Type B pancreatic cell (in vitro differentiated cells): ENCODE measurements at regions not wholly inside any gene's neighbourhood (a gene's known extent, or its start where the extent isn't known, plus 50 kb on each side); places are given as distances from the start of the nearest gene placed in this dataset.
"Not testable (repeated sequence)": the region's sequence is repeated elsewhere in the genome, so short reads cannot be mapped to it uniquely, and the experiment has no call there.

Source experiments
- DNase-seq: peaks from one replicate; pipeline ENCODE4 v3.0.0; 2021; ENCODE audit warnings: mixed read lengths; ENCODE audit not compliant: unreplicated experiment; ENCODE audit errors: extremely low spot score
- H3K27ac Mint-ChIP-seq: 2 replicates; pipeline ENCODE4 v1.8.0; 2021; ENCODE audit warnings: mild to moderate bottlenecking, mixed read lengths
- H3K27me3 Mint-ChIP-seq: 2 replicates; pipeline ENCODE4 v1.8.0; 2021; ENCODE audit warnings: mixed read lengths
- H3K36me3 Mint-ChIP-seq: 2 replicates; pipeline ENCODE4 v1.8.0; 2021; ENCODE audit warnings: mixed read lengths
- H3K4me1 Mint-ChIP-seq: one replicate; pipeline ENCODE4 v1.8.0; 2021; ENCODE audit warnings: mixed read lengths; ENCODE audit not compliant: unreplicated experiment
- H3K4me3 Mint-ChIP-seq: 2 replicates; pipeline ENCODE4 v1.8.0; 2021; ENCODE audit warnings: mild to moderate bottlenecking, mixed read lengths
- H3K9me3 Mint-ChIP-seq: 2 replicates; pipeline ENCODE4 v1.8.0; 2021; ENCODE audit warnings: mixed read lengths
- TF ChIP-seq, protein P1 (sequence below): fragments of 200-600 bp; sonication (generic); conservative IDR thresholded peaks from 2 replicates; pipeline ENCODE4 v1.5.0; 2021; ENCODE audit warnings: antibody characterized with exemption, mild to moderate bottlenecking

DNA sequence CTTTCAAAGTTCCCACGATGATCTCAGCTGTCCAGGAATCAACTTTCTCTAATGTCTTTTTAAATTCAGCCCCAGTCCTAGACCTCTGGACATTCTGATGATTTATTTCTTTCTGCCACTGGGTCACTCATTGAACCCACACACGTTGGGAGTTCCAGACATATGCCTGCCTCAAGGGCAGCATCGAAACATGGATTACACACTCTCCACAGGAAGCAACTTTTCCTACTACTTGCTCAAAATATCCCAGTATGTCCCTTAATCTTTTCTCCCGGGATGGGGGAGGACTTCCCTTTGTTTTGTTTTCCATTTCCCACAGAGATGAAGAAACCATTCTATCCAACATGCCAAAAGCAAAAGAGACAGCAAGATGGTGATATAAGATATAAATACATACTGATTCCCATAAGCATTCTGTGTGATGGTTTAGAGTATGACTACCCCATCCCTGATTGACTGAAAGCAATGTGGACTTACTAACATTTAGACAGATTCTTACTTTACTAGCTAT is 79.8 kb upstream of the PPARGC1A start:
- Mint-ChIP-seq H3K9me3 (no peaks in the 10 kb centered on the region), H3K27ac (no peak overlapping the region), H3K4me1 (peaks cover 6% of the 10 kb centered on the region), H3K27me3 (no peaks in the 10 kb centered on the region), H3K4me3 (peak overlapping the region; percentile 5), H3K36me3 (no peaks in the 10 kb centered on the region)
- DNase-seq: no peak
- TF ChIP-seq, protein P1, sequence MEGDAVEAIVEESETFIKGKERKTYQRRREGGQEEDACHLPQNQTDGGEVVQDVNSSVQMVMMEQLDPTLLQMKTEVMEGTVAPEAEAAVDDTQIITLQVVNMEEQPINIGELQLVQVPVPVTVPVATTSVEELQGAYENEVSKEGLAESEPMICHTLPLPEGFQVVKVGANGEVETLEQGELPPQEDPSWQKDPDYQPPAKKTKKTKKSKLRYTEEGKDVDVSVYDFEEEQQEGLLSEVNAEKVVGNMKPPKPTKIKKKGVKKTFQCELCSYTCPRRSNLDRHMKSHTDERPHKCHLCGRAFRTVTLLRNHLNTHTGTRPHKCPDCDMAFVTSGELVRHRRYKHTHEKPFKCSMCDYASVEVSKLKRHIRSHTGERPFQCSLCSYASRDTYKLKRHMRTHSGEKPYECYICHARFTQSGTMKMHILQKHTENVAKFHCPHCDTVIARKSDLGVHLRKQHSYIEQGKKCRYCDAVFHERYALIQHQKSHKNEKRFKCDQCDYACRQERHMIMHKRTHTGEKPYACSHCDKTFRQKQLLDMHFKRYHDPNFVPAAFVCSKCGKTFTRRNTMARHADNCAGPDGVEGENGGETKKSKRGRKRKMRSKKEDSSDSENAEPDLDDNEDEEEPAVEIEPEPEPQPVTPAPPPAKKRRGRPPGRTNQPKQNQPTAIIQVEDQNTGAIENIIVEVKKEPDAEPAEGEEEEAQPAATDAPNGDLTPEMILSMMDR: no peak

DNA sequence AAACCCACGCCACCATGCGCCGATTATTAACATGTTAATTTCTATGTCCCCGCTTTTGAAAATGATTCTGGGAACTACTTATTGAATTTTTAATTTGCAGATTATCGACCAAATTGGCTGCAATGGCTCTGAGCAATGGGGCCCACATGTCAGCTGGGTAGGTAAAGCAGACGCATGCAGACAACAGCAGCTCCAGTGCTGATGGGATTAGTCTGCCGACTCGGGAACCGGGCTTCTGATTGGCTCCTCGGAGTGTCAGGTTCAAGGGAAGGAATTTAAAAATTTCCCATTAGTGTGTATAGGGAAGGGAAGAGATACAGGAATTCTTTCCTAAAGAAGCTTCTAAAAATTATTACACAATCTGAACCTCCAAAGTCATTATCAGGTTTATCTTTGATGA is 77.4 kb upstream of the PPARGC1A start:
- DNase-seq: no peak
- Mint-ChIP-seq H3K27me3 (no peaks in the 10 kb centered on the region), H3K36me3 (no peaks in the 10 kb centered on the region), H3K9me3 (no peaks in the 10 kb centered on the region), H3K27ac (no peak overlapping the region), H3K4me1 (peaks cover 6% of the 10 kb centered on the region), H3K4me3 (no peak overlapping the region)
- TF ChIP-seq, protein P1: no peak

- Mint-ChIP-seq H3K4me1 (peaks cover 6% of the 10 kb centered on the region), H3K9me3 (no peaks in the 10 kb centered on the region), H3K27ac (no peak overlapping the region), H3K27me3 (no peaks in the 10 kb centered on the region), H3K4me3 (no peak overlapping the region), H3K36me3 (no peaks in the 10 kb centered on the region)
- TF ChIP-seq, protein P1: peak; percentile 55
- DNase-seq: no peak
Measured at GRCh38 chr4:23966725-23967124, 76.9 kb upstream of the PPARGC1A start.

- H3K27me3 Mint-ChIP-seq: no peaks in the 10 kb centered on the region
- H3K9me3 Mint-ChIP-seq: no peaks in the 10 kb centered on the region
- no peaks in the 10 kb centered on the region for H3K4me1 Mint-ChIP-seq
- H3K36me3 Mint-ChIP-seq: no peaks in the 10 kb centered on the region
- DNase-seq: no peak
- no peak overlapping the region for H3K27ac Mint-ChIP-seq
- TF ChIP-seq, protein P1: no peak
- H3K4me3 Mint-ChIP-seq: no peak overlapping the region
Measured at GRCh38 chr4:23962462-23962861, 72.6 kb upstream of the PPARGC1A start.

DNA sequence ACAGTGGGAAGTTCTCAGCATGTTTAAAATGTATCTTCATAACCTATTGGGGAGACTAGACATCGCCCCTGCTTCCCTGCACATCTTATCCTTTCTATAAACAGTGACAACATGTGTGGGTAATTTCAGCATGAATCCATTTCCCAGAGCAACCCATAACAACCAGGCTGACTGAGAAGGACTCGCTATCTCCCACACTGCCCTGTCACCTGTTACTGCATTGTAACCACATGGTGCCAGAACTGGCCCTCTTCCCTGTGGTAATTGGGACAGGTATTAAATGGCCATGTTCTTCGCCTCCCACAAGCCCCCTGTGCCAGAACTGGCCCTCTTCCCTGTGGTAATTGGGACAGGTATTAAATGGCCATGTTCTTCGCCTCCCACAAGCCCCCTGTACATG is 71.5 kb upstream of the PPARGC1A start:
- not testable (repeated sequence) for H3K4me3 Mint-ChIP-seq, H3K27ac Mint-ChIP-seq, H3K27me3 Mint-ChIP-seq, H3K36me3 Mint-ChIP-seq, H3K4me1 Mint-ChIP-seq, DNase-seq, H3K9me3 Mint-ChIP-seq

DNA sequence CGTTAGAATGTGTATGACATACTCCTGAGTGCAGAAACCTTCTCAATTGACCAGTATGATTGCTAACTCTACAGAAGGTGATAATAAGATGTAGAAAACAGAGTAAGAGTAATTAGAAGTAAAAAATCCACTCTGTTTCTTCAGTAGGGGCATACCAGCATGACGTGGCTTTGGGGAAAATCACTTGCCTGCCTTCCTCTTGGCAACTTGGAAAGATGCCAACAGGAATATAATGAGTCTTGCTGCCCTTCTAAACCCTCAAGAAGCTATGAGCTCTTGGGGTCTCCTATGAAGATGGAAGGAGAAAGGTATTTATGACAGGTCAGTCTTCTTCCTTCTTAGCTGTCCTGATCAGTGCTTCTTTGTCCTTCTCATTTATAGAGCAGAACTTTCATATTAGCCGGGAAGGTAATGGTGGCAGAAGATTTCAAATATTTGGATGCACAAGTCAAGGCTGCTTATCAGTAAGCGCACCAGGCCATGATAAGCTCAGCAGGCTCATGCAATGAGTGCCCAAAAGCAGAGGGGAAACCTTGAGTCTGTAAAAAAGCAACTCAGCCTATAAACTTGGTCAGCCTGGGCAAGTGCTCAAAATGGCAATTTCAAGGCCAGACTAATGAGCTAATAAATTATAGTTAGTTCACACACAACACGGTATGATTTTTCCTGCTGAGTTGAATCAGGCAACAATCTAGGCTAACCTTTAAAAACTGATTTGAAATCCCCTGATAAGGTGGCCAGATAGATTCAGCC is 69.7 kb upstream of the PPARGC1A start:
- Mint-ChIP-seq H3K4me1 (no peaks in the 10 kb centered on the region), H3K27me3 (no peaks in the 10 kb centered on the region), H3K27ac (no peak overlapping the region), H3K36me3 (no peaks in the 10 kb centered on the region), H3K9me3 (no peaks in the 10 kb centered on the region), H3K4me3 (no peak overlapping the region)
- DNase-seq: no peak
- TF ChIP-seq, protein P1: no peak
